DND-41 (cell line): ENCODE measurements at regions not wholly inside any gene's neighbourhood (a gene's known extent, or its start where the extent isn't known, plus 50 kb on each side); places are given as distances from the start of the nearest gene placed in this dataset.

Experiments used
- ATAC-seq: fragments of 200-7000 bp; cut with Tn5 transposase; 3 replicates; pipeline ENCODE4 v1.9.1; 2021; ENCODE audit warnings: low read depth; ENCODE audit not compliant: insufficient read depth
- DNase-seq: peaks from one replicate; pipeline ENCODE4 v3.0.0-alpha.2; 2020
- H2AFZ ChIP-seq: 2 replicates; pipeline ENCODE4 v1.6.0; 2012; ENCODE audit warnings: low read depth, low read length
- H3K27ac ChIP-seq: 2 replicates; pipeline ENCODE4 v1.5.1; 2012; ENCODE audit warnings: low read length, inconsistent platforms
- H3K27me3 ChIP-seq: fragments of 200-600 bp; sonication (generic); 2 replicates; pipeline ENCODE4 v1.6.0; 2012; ENCODE audit warnings: low read length, mild to moderate bottlenecking, inconsistent platforms; ENCODE audit not compliant: insufficient read depth, poor library complexity
- H3K36me3 ChIP-seq: 2 replicates; pipeline ENCODE4 v1.5.1; 2012; ENCODE audit warnings: low read length, inconsistent platforms; ENCODE audit not compliant: insufficient read depth
- H3K4me1 ChIP-seq: 2 replicates; pipeline ENCODE4 v1.5.1; 2012; ENCODE audit warnings: mild to moderate bottlenecking, low read length; ENCODE audit not compliant: insufficient read depth
- H3K4me2 ChIP-seq: 2 replicates; pipeline ENCODE4 v1.6.0; 2012; ENCODE audit warnings: mild to moderate bottlenecking, moderate library complexity, low read length, inconsistent platforms; ENCODE audit not compliant: insufficient read depth
- H3K4me3 ChIP-seq, 2 experiments: fragments of 200-600 bp in 1 of 2; shearing (Covaris generic) in 1 of 2; 2 replicates each; pipeline ENCODE4 v1.5.1; 2012 to 2016; ENCODE audit warnings: inconsistent platforms in 2 of 2, low read length in 2 of 2, mild to moderate bottlenecking in 2 of 2, low read depth in 1 of 2, moderate library complexity in 1 of 2
- H3K79me2 ChIP-seq: 2 replicates; pipeline ENCODE4 v1.6.0; 2012; ENCODE audit warnings: low read length, inconsistent platforms; ENCODE audit not compliant: insufficient read depth
- H3K9ac ChIP-seq: 2 replicates; pipeline ENCODE4 v1.6.0; 2012; ENCODE audit warnings: low read depth, mild to moderate bottlenecking, inconsistent platforms, low read length, moderate library complexity
- H3K9me3 ChIP-seq: 2 replicates; pipeline ENCODE4 v1.5.1; 2012; ENCODE audit warnings: low read length, moderate library complexity, mild to moderate bottlenecking, inconsistent platforms; ENCODE audit not compliant: insufficient read depth, severe bottlenecking
- H4K20me1 ChIP-seq: 2 replicates; pipeline ENCODE4 v1.6.0; 2012; ENCODE audit warnings: low read length; ENCODE audit not compliant: insufficient read depth
- EZH2 ChIP-seq: IDR thresholded peaks from 3 replicates; pipeline ENCODE4 v1.6.1; 2012; ENCODE audit warnings: borderline replicate concordance, low read depth, mild to moderate bottlenecking, moderate library complexity, low read length, inconsistent platforms; ENCODE audit not compliant: severe bottlenecking
- TF ChIP-seq, protein P1 (sequence below): IDR thresholded peaks from 2 replicates; pipeline ENCODE4 v1.5.1; 2012; ENCODE audit warnings: borderline replicate concordance, low read length, moderate library complexity, mild to moderate bottlenecking; ENCODE audit not compliant: poor library complexity, severe bottlenecking; ENCODE audit errors: extremely low read depth

DNA sequence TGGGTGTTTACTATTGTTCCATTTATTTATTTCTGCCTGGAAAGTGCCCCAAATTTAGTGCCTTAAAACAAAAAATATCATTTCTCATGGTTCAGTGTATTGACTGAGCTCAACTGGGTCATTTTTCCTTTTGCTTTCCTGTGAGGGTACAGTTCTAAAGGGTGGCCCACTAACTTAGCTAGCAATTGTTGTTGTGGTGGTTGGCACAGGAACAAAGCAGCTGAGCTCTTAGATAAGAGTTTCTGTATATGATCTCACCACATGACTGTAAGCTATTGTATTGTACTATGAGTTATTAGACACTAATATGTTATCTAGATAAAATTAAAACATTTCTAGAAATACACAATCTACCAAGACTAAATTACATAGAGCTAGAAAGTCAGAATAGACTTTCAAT is 1283.7 kb downstream of the OTOL1 start:
- TF ChIP-seq, protein P1, sequence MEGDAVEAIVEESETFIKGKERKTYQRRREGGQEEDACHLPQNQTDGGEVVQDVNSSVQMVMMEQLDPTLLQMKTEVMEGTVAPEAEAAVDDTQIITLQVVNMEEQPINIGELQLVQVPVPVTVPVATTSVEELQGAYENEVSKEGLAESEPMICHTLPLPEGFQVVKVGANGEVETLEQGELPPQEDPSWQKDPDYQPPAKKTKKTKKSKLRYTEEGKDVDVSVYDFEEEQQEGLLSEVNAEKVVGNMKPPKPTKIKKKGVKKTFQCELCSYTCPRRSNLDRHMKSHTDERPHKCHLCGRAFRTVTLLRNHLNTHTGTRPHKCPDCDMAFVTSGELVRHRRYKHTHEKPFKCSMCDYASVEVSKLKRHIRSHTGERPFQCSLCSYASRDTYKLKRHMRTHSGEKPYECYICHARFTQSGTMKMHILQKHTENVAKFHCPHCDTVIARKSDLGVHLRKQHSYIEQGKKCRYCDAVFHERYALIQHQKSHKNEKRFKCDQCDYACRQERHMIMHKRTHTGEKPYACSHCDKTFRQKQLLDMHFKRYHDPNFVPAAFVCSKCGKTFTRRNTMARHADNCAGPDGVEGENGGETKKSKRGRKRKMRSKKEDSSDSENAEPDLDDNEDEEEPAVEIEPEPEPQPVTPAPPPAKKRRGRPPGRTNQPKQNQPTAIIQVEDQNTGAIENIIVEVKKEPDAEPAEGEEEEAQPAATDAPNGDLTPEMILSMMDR: no peak
- TF ChIP-seq EZH2: no peak
- no peaks in the 10 kb centered on the region for H3K9me3 ChIP-seq
- no peak overlapping the region for H3K9ac ChIP-seq
- no peaks in the 10 kb centered on the region for H3K27me3 ChIP-seq
- peak overlapping the region; percentile 37 for H2AFZ ChIP-seq
- H3K4me1 ChIP-seq: peaks cover 19% of the 10 kb centered on the region
- H3K4me3 ChIP-seq: no peak overlapping the region
- no peak overlapping the region for H3K4me2 ChIP-seq
- no peaks in the 10 kb centered on the region for H3K36me3 ChIP-seq
- no peaks in the 10 kb centered on the region for H4K20me1 ChIP-seq
- peak; percentile 56; the same call in 2 of the 3 replicates for ATAC-seq
- DNase-seq: peak; percentile 9
- 0 out of 2 replicates have a peak overlapping the region, but pooled peaks have one; percentile 29 for H3K27ac ChIP-seq
- H3K79me2 ChIP-seq: no peaks in the 10 kb centered on the region

DNA sequence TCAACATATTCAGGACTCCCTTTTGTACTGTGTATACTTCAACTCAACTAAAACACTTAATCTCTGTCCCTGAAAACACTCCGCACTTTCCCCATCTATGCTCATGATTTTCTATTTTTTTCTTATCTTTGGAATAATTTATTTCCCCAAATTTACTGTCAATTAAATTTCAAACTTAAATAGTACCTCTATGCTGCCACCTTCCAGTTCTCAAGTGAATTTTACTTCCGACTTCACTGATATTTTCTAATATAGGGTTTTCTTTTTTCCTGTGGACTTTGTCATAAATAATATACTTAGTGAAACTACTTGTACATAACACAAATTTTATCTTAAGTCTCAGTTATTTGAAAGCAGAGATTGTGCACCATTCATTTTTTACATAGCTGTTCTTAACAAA is 1303.3 kb downstream of the OTOL1 start:
- DNase-seq: no peak
- Histone ChIP-seq H3K9ac (no peak overlapping the region), H3K9me3 (no peaks in the 10 kb centered on the region), H3K4me1 (no peaks in the 10 kb centered on the region), H3K79me2 (no peaks in the 10 kb centered on the region), H3K27me3 (no peaks in the 10 kb centered on the region), H3K36me3 (no peaks in the 10 kb centered on the region), H4K20me1 (no peaks in the 10 kb centered on the region), H3K4me2 (no peak overlapping the region), H2AFZ (no peak overlapping the region), H3K27ac (no peak overlapping the region), H3K4me3 (no peak overlapping the region)
- ATAC-seq: no peak
- TF ChIP-seq, protein P1: peak; percentile 4
- TF ChIP-seq EZH2: no peak

DNA sequence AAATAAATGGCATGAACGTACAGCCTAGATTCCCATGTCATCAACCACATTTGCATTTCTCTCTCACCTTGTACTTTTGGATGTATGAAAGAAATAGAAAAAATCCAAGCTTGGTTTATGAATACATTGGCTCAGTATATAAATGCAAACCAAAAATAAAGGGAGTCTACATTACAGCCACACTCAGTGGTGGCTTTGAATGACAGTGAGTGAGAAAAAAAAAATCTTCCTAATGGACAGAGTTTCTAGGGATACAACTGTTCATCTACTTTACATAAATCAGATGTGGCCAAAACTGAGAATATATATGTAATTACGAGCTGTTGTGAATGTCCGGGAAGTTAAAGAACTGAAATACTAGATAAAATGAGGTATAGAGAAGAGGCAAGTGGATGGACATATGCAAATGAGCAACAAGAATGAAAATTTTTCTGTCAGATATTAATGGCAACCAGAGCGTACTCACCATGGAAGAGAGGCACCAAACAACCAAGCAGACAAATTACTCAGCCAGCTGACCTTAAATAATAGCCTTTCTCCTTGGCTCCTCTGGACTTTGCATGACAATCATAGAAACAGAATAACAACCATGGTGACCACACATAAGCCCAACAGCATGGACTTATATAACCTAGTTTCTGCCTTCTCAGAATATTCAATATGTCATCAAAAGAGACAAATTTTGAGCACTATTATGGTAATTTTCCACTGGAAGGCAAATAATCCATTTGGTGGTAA is 1305.8 kb downstream of the OTOL1 start:
- H3K9me3 ChIP-seq: no peaks in the 10 kb centered on the region
- no peaks in the 10 kb centered on the region for H3K79me2 ChIP-seq
- TF ChIP-seq, protein P1: no peak
- TF ChIP-seq EZH2: no peak
- no peak overlapping the region for H3K4me2 ChIP-seq
- no peaks in the 10 kb centered on the region for H3K36me3 ChIP-seq
- no peak overlapping the region for H3K9ac ChIP-seq
- H3K27me3 ChIP-seq: no peaks in the 10 kb centered on the region
- no peaks in the 10 kb centered on the region for H3K4me1 ChIP-seq
- H3K4me3 ChIP-seq: no peak overlapping the region
- no peaks in the 10 kb centered on the region for H4K20me1 ChIP-seq
- ATAC-seq: no peak
- no peak overlapping the region for H2AFZ ChIP-seq
- no peak for DNase-seq
- no peak overlapping the region for H3K27ac ChIP-seq
